ENCODE measurements at regions not wholly inside any gene's neighbourhood (a gene's known extent, or its start where the extent isn't known, plus 50 kb on each side); places are given as distances from the start of the nearest gene placed in this dataset.

GRCh38 chr1:157270705-157271274 is 132.6 kb upstream of the ETV3 start:
- TF ChIP-seq ZFP30 (CRISPR knock-in tag; IDR thresholded peaks at IDR 0.05) (no peak), GLIS3 (CRISPR knock-in tag; IDR thresholded peaks at IDR 0.05) (no peak), OSR1 (CRISPR knock-in tag; IDR thresholded peaks at IDR 0.05) (no peak), ZFP3 (CRISPR knock-in tag; IDR thresholded peaks at IDR 0.05) (no peak)

All from SK-N-SH treated with all-trans-retinoic acid at 6 μM for 48 hours (cell line).